Endothelial cell of umbilical vein (primary cell): ENCODE measurements at regions not wholly inside any gene's neighbourhood (a gene's known extent, or its start where the extent isn't known, plus 50 kb on each side); places are given as distances from the start of the nearest gene placed in this dataset.

Experiments used
- MAX ChIP-seq: IDR thresholded peaks from 2 replicates; pipeline ENCODE4 v1.6.1; 2011; ENCODE audit not compliant: insufficient read depth, insufficient read length
- POLR2AphosphoS5 ChIP-seq: IDR thresholded peaks from 2 replicates; pipeline ENCODE4 v1.6.1; 2012; ENCODE audit warnings: low read depth, mild to moderate bottlenecking, control low read depth, low read length, moderate library complexity; ENCODE audit not compliant: insufficient read depth

- TF ChIP-seq POLR2AphosphoS5 (no peak), MAX (no peak)
Observed at GRCh38 chr2:133835821-133836619, 267.8 kb upstream of the NCKAP5 start.
